GM12878 (cell line): ENCODE measurements at regions not wholly inside any gene's neighbourhood (a gene's known extent, or its start where the extent isn't known, plus 50 kb on each side); places are given as distances from the start of the nearest gene placed in this dataset.
"Not testable (repeated sequence)": the region's sequence is repeated elsewhere in the genome, so short reads cannot be mapped to it uniquely, and the experiment has no call there.

Source experiments
- ATAC-seq: fragments of 200-7000 bp; cut with Tn5 transposase; 3 replicates; pipeline ENCODE4 v1.9.1; 2020; ENCODE audit warnings: mild to moderate bottlenecking, moderate library complexity
- BruUV-seq: library from RNA; stranded (reverse); fragments of 400-500 nt; replicated peaks from 2 replicates; lab custom pipeline; 2021; lab: Mats Ljungman, UMichigan
- CTCF ChIA-PET: fragments of 300-600 bp; sonication (Branson Sonifier 250); formaldehyde crosslinking; extraction: SDS; loops from one replicate; lab custom pipeline; 2021; ENCODE audit warnings: inconsistent platforms; lab: Yijun Ruan, JAX
- POLR2A ChIA-PET: fragments of 350-600 bp; formaldehyde crosslinking; extraction: SDS; loops from one replicate; lab custom pipeline; 2021; ENCODE audit warnings: inconsistent platforms; lab: Charles Lee
- RAD21 ChIA-PET: fragments of 300-600 bp; sonication (Branson Sonifier 250); formaldehyde crosslinking; loops from one replicate; lab custom pipeline; 2023; ENCODE audit warnings: antibody characterized with exemption; ENCODE audit not compliant: unreplicated experiment; lab: Charles Lee
- SMC1A ChIA-PET: fragments of 300-600 bp; sonication (Branson Sonifier 250); formaldehyde crosslinking; loops from one replicate; lab custom pipeline; 2023; ENCODE audit not compliant: unreplicated experiment, uncharacterized antibody; lab: Charles Lee
- DNase-seq: peaks from one replicate; pipeline ENCODE4 v3.0.0-alpha.2; 2011; ENCODE audit warnings: low read depth, low spot score
- FAIRE-seq: peaks from 3 replicates; lab custom pipeline; 2011; peaks lifted over from hg19 to GRCh38; lab: Jason Lieb, UNC
- H2AFZ ChIP-seq: 2 replicates; pipeline ENCODE4 v1.6.0; 2011; ENCODE audit warnings: low read depth, low read length, control low read depth; ENCODE audit not compliant: control insufficient read depth
- H3K27ac ChIP-seq: 2 replicates; pipeline ENCODE4 v1.5.1; 2011; ENCODE audit warnings: control low read depth; ENCODE audit not compliant: control insufficient read depth, insufficient read depth
- H3K27me3 ChIP-seq, 2 experiments: replicated peaks in 1 of 2; 2 replicates each; pipeline versions ENCODE4 v1.6.0 to v1.6.1; 2011; ENCODE audit warnings: low read length in 1 of 2; ENCODE audit not compliant: control insufficient read depth in 2 of 2, insufficient read depth in 2 of 2
- H3K36me3 ChIP-seq, 2 experiments: 2 replicates each; pipeline ENCODE4 v1.5.1; 2011; ENCODE audit warnings: low read length in 1 of 2; ENCODE audit not compliant: control insufficient read depth in 2 of 2, insufficient read depth in 2 of 2
- H3K4me1 ChIP-seq: 2 replicates; pipeline ENCODE4 v1.6.1; 2011; ENCODE audit warnings: mild to moderate bottlenecking, low read length, moderate library complexity, mixed read lengths; ENCODE audit not compliant: control insufficient read depth, insufficient read depth
- H3K4me2 ChIP-seq: 2 replicates; pipeline ENCODE4 v1.6.0; 2011; ENCODE audit warnings: control low read depth; ENCODE audit not compliant: control insufficient read depth, insufficient read depth
- H3K4me3 ChIP-seq: fragments of 200-600 bp; sonication (generic); 2 replicates; pipeline ENCODE4 v1.5.1; 2016
- H3K79me2 ChIP-seq: 2 replicates; pipeline ENCODE4 v1.6.0; 2011; ENCODE audit warnings: low read length; ENCODE audit not compliant: control insufficient read depth, insufficient read depth
- H3K9ac ChIP-seq: 2 replicates; pipeline ENCODE4 v1.8.0; 2011; ENCODE audit warnings: low read length, control low read depth, mixed read lengths; ENCODE audit not compliant: control insufficient read depth, insufficient read depth
- H3K9me3 ChIP-seq: replicated peaks from 3 replicates; pipeline ENCODE4 v1.5.1; 2011; ENCODE audit warnings: mild to moderate bottlenecking, low read length; ENCODE audit not compliant: control insufficient read depth, insufficient read depth
- H4K20me1 ChIP-seq: 2 replicates; pipeline ENCODE4 v1.6.0; 2011; ENCODE audit not compliant: control insufficient read depth, insufficient read depth
- whole genome bisulfite sequencing: methylation state at CpG from one replicate; pipeline ENCODE4 v1.1.6; 2016; ENCODE audit warnings: low lambda C conversion rate; ENCODE audit not compliant: insufficient replicate concordance, insufficient coverage; ENCODE audit errors: missing lambda C conversion rate; 5-methylcytosine and 5-hydroxymethylcytosine counted together
- in situ Hi-C: fragments of 300-500 bp; cut with MboI; formaldehyde crosslinking; loops from 9 replicates; pipeline ENCODE4 v1.14.3; 2018; ENCODE audit warnings: mixed read lengths
- intact Hi-C: fragments of 100-400 bp; cut with micrococcal nuclease; formaldehyde crosslinking; loops from one replicate; pipeline ENCODE4 v1.14.2; 2022; ENCODE audit not compliant: unreplicated experiment

DNA sequence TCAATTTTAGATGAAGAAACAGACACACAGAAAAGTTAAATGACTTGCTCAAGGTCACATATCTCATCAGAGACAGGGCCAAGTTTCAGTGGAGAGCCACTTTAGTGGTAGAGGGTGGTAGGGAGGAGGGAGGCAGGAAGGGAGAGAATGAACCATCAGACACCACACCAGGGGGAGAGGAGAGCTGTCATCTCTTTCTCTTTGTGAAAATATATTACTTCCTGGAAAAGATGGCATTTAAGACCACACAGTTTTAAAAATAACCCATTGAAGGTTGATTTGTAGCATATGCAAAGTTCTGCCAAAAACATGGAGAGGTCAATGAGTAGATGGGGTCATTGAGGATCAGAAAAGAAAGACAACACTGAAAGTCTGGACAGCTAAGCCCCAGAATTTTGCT, 954.7 kb upstream of the DEFB115 start:
- H3K4me2 ChIP-seq, H4K20me1 ChIP-seq, RAD21 ChIA-PET, H3K36me3 ChIP-seq, intact Hi-C loops, POLR2A ChIA-PET, SMC1A ChIA-PET, in situ Hi-C loops, ATAC-seq, FAIRE-seq, H3K27me3 ChIP-seq, H3K9ac ChIP-seq, H3K9me3 ChIP-seq, CTCF ChIA-PET, DNase-seq, H3K27ac ChIP-seq, H3K4me3 ChIP-seq, H3K79me2 ChIP-seq, BruUV-seq, H2AFZ ChIP-seq, H3K4me1 ChIP-seq: not testable (repeated sequence)

DNA sequence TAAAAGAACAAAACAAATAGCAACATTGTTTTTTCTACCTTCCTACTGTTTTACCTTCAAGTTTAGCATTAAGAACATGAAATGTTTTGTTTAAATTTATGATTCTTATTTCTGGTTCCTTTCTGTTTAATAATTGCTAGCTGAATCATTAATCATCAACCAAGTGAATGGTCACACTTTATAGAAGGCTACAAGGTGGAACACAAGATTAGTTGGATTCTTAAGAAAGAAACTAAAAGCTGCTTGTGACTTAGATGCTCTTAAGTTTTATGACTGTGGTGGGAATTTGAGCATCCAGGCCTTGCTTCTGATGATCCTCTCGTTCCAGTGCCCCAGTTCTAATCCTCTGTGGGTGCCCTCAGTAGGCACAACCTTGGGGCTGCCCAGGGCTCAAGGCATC, 947.5 kb upstream of the DEFB115 start:
- H3K36me3 ChIP-seq, H4K20me1 ChIP-seq, ATAC-seq, BruUV-seq, SMC1A ChIA-PET, H3K27ac ChIP-seq, DNase-seq, RAD21 ChIA-PET, CTCF ChIA-PET, in situ Hi-C loops, H3K4me3 ChIP-seq, FAIRE-seq, H2AFZ ChIP-seq, H3K9ac ChIP-seq, H3K79me2 ChIP-seq, POLR2A ChIA-PET, H3K27me3 ChIP-seq, H3K9me3 ChIP-seq, H3K4me2 ChIP-seq, intact Hi-C loops, H3K4me1 ChIP-seq: not testable (repeated sequence)
- WGBS = 10% methylated on average over 1 of the region's 1 CpG

DNA sequence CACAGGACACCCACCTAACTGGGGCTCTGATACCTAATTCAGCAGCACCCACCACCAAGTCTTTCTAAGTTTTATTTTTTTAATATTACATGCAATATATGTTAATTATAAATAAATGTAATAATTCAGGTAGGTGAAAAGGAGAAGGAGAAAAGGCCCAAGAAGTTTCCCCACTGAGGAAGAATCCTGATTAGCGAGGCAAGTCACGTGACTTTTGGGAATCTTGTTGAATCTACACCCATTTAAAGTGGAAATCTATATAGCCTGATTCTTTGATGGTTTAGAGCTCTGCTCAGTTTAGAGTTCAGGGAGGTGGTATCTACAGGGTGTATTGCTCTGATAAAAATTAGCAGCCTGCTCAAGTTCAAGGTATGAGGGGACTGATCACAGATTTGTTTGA, 947.1 kb upstream of the DEFB115 start:
- WGBS = 14% methylated on average over 2 of the region's 2 CpGs
- in situ Hi-C loops, H3K27me3 ChIP-seq, H4K20me1 ChIP-seq, H3K4me1 ChIP-seq, SMC1A ChIA-PET, FAIRE-seq, POLR2A ChIA-PET, H3K79me2 ChIP-seq, intact Hi-C loops, H3K4me3 ChIP-seq, ATAC-seq, BruUV-seq, H3K9ac ChIP-seq, H3K4me2 ChIP-seq, H2AFZ ChIP-seq, RAD21 ChIA-PET, H3K9me3 ChIP-seq, CTCF ChIA-PET, H3K36me3 ChIP-seq, DNase-seq, H3K27ac ChIP-seq: not testable (repeated sequence)

GRCh38 chr20:30312220-30312619, 945.2 kb upstream of the DEFB115 start:
- not testable (repeated sequence) for FAIRE-seq

More at GRCh38 chr20:30312220-30312619, 945.2 kb upstream of the DEFB115 start:
- H4K20me1 ChIP-seq, H3K27ac ChIP-seq, POLR2A ChIA-PET, H3K4me3 ChIP-seq, H3K79me2 ChIP-seq, H2AFZ ChIP-seq, H3K36me3 ChIP-seq, intact Hi-C loops, H3K9ac ChIP-seq, ATAC-seq, H3K27me3 ChIP-seq, CTCF ChIA-PET, DNase-seq, in situ Hi-C loops, H3K4me2 ChIP-seq, RAD21 ChIA-PET, H3K4me1 ChIP-seq, BruUV-seq, H3K9me3 ChIP-seq, SMC1A ChIA-PET: not testable (repeated sequence)
- 45% methylated on average over 4 of the region's 4 CpGs for WGBS
